HepG2 (cell line): ENCODE measurements at regions not wholly inside any gene's neighbourhood (a gene's known extent, or its start where the extent isn't known, plus 50 kb on each side); places are given as distances from the start of the nearest gene placed in this dataset.

Source experiments
- ATAC-seq: fragments of 200-7000 bp; cut with Tn5 transposase; 3 replicates; pipeline ENCODE4 v1.9.1; 2020; ENCODE audit warnings: mild to moderate bottlenecking, moderate library complexity
- BruUV-seq: library from RNA; stranded (reverse); fragments of 400-500 nt; replicated peaks from 2 replicates; lab custom pipeline; 2021; lab: Mats Ljungman, UMichigan
- CTCF ChIA-PET: fragments of 300-600 bp; formaldehyde crosslinking; extraction: SDS; loops from one replicate; lab custom pipeline; 2021; ENCODE audit warnings: low total read pairs, inconsistent platforms, low intra/inter-chr PET ratio; lab: Yijun Ruan, JAX
- POLR2A ChIA-PET: fragments of 350-600 bp; sonication (Branson Sonifier 250); formaldehyde crosslinking; loops from one replicate; lab custom pipeline; 2020; ENCODE audit warnings: antibody characterized with exemption, inconsistent platforms; lab: Yijun Ruan, JAX
- DNase-seq: peaks from one replicate; pipeline ENCODE4 v3.0.0-alpha.2; 2015; ENCODE audit warnings: low spot score
- FAIRE-seq: peaks from 3 replicates; lab custom pipeline; 2011; peaks lifted over from hg19 to GRCh38; lab: Jason Lieb, UNC
- H2AFZ ChIP-seq: one replicate; pipeline ENCODE4 v1.6.1; 2011; ENCODE audit warnings: low read length, inconsistent platforms
- H3K27ac ChIP-seq: fragments of 300-600 bp; 3 replicates; pipeline ENCODE4 v1.8.0; 2011; ENCODE audit warnings: mixed run types, mild to moderate bottlenecking, mixed read lengths, low read length, inconsistent platforms; ENCODE audit not compliant: insufficient read depth; ENCODE audit errors: extremely low read length
- H3K27me3 ChIP-seq, 2 experiments: fragments of 200-600 bp in 1 of 2; 2 replicates in 1 of 2; 3 replicates in 1 of 2; pipeline versions ENCODE4 v1.6.0 to v1.8.0; 2011; ENCODE audit warnings: low read length in 2 of 2, mild to moderate bottlenecking in 2 of 2, moderate library complexity in 2 of 2, inconsistent platforms in 1 of 2; ENCODE audit not compliant: insufficient read depth in 2 of 2, control insufficient read depth in 1 of 2
- H3K36me3 ChIP-seq, 2 experiments: fragments of 200-600 bp in 1 of 2; replicated peaks in 1 of 2; 2 replicates in 1 of 2; 3 replicates in 1 of 2; pipeline versions ENCODE4 v1.5.1 to v1.8.0; 2011; ENCODE audit warnings: low read length in 2 of 2, inconsistent platforms in 1 of 2; ENCODE audit not compliant: insufficient read depth in 2 of 2, control insufficient read depth in 1 of 2
- H3K4me1 ChIP-seq: 2 replicates; pipeline ENCODE4 v1.5.1; 2012; ENCODE audit warnings: low read length, inconsistent platforms; ENCODE audit not compliant: insufficient read depth
- H3K4me2 ChIP-seq: 2 replicates; pipeline ENCODE4 v1.6.0; 2011; ENCODE audit warnings: low read depth, low read length, inconsistent platforms
- H3K4me3 ChIP-seq, 3 experiments: fragments of 200-600 bp in 1 of 3; sonication (generic), shearing (Covaris generic) in 1 of 3; replicated peaks in 1 of 3; 2 replicates each; pipeline ENCODE4 v1.5.1; 2011 to 2016; ENCODE audit warnings: low read length in 3 of 3, inconsistent platforms in 2 of 3, low read depth in 2 of 3, mild to moderate bottlenecking in 2 of 3, control low read depth in 1 of 3, mixed read lengths in 1 of 3; ENCODE audit not compliant: insufficient read depth in 1 of 3
- H3K79me2 ChIP-seq: one replicate; pipeline ENCODE4 v1.6.1; 2011; ENCODE audit warnings: low read length, inconsistent platforms; ENCODE audit not compliant: insufficient read depth
- H3K9ac ChIP-seq: 2 replicates; pipeline ENCODE4 v1.6.0; 2011; ENCODE audit warnings: mild to moderate bottlenecking, low read depth, low read length, inconsistent platforms; ENCODE audit not compliant: insufficient read depth
- H3K9me3 ChIP-seq: 2 replicates; pipeline ENCODE4 v1.5.1; 2012; ENCODE audit warnings: mild to moderate bottlenecking, low read length
- H4K20me1 ChIP-seq: 2 replicates; pipeline ENCODE4 v1.6.0; 2011; ENCODE audit warnings: inconsistent platforms, mild to moderate bottlenecking, low read length, moderate library complexity; ENCODE audit not compliant: insufficient read depth
- KMT2A ChIP-seq: sonication (generic); formaldehyde crosslinking; IDR thresholded peaks from 2 replicates; pipeline ENCODE4 v1.4.0; 2020; ENCODE audit warnings: missing genetic modification reagents
- NONO ChIP-seq, 2 experiments: fragments of 450-650 bp in 1 of 2; sonication (generic) in 1 of 2; formaldehyde crosslinking in 1 of 2; IDR thresholded peaks in 1 of 2; conservative IDR thresholded peaks in 1 of 2; 2 replicates each; pipeline versions ENCODE4 v1.6.1 to v1.8.0; 2017 to 2022; ENCODE audit warnings: mild to moderate bottlenecking in 1 of 2, missing genetic modification reagents in 1 of 2, moderate library complexity in 1 of 2
- POGK ChIP-seq: sonication (generic); formaldehyde crosslinking; conservative IDR thresholded peaks from 2 replicates; pipeline ENCODE4 v1.8.0; 2022; ENCODE audit warnings: mild to moderate bottlenecking, moderate library complexity, missing genetic modification reagents
- POGZ ChIP-seq: sonication (generic); formaldehyde crosslinking; IDR thresholded peaks from 2 replicates; pipeline ENCODE4 v1.4.0; 2020; ENCODE audit warnings: mild to moderate bottlenecking, missing genetic modification reagents
- RAD51 ChIP-seq: fragments of 450-650 bp; IDR thresholded peaks from 2 replicates; pipeline ENCODE4 v1.6.1; 2016; ENCODE audit warnings: borderline replicate concordance
- RFX1 ChIP-seq: fragments of 450-650 bp; IDR thresholded peaks from 2 replicates; pipeline ENCODE4 v1.6.1; 2017
- SNAPC2 ChIP-seq: sonication (generic); formaldehyde crosslinking; IDR thresholded peaks from 2 replicates; pipeline ENCODE4 v1.8.1; 2022; ENCODE audit warnings: mild to moderate bottlenecking, missing genetic modification reagents
- SNAPC5 ChIP-seq: sonication (generic); formaldehyde crosslinking; IDR thresholded peaks from 2 replicates; pipeline ENCODE4 v1.8.1; 2023; ENCODE audit warnings: mild to moderate bottlenecking, missing genetic modification reagents, borderline replicate concordance
- SRSF9 ChIP-seq: fragments of 200-400 bp; formaldehyde crosslinking; IDR thresholded peaks from 2 replicates; pipeline ENCODE4 v1.6.1; 2018; ENCODE audit warnings: borderline replicate concordance, mild to moderate bottlenecking, low read depth, low read length; ENCODE audit not compliant: insufficient read depth, poor library complexity, severe bottlenecking
- THRA ChIP-seq: sonication (generic); formaldehyde crosslinking; IDR thresholded peaks from 2 replicates; pipeline ENCODE4 v1.4.0; 2020; ENCODE audit warnings: missing genetic modification reagents, borderline replicate concordance
- TSC22D2 ChIP-seq: sonication (generic); formaldehyde crosslinking; IDR thresholded peaks from 2 replicates; pipeline ENCODE4 v1.5.1; 2020; ENCODE audit warnings: missing genetic modification reagents, mild to moderate bottlenecking, borderline replicate concordance
- ZMYM2 ChIP-seq: sonication (generic); formaldehyde crosslinking; IDR thresholded peaks from 2 replicates; pipeline ENCODE4 v1.8.0; 2022; ENCODE audit warnings: mild to moderate bottlenecking, missing genetic modification reagents
- ZNF138 ChIP-seq: sonication (generic); formaldehyde crosslinking; IDR thresholded peaks from 2 replicates; pipeline ENCODE4 v1.5.0; 2020; ENCODE audit warnings: mild to moderate bottlenecking, low read depth, missing genetic modification reagents
- ZNF547 ChIP-seq: sonication (generic); formaldehyde crosslinking; IDR thresholded peaks from 2 replicates; pipeline ENCODE4 v1.5.1; 2020; ENCODE audit warnings: mild to moderate bottlenecking, missing genetic modification reagents
- ZNF816 ChIP-seq: sonication (generic); formaldehyde crosslinking; IDR thresholded peaks from 2 replicates; pipeline ENCODE4 v1.8.0; 2022; ENCODE audit warnings: missing genetic modification reagents, mild to moderate bottlenecking, borderline replicate concordance
- WGBS: methylation state at CpG from one replicate; pipeline ENCODE4 v1.1.6; 2017; ENCODE audit warnings: low lambda C conversion rate; 5-methylcytosine and 5-hydroxymethylcytosine counted together
- in situ Hi-C: cut with HindIII; loops from 2 replicates; pipeline ENCODE4 v1.10.0; 2017; ENCODE audit warnings: low pct_unique_long_range_greater_than_20kb; ENCODE audit not compliant: extremely low pct_ligation_motif_present
- intact Hi-C: fragments of 100-400 bp; cut with micrococcal nuclease; formaldehyde crosslinking; loops from one replicate; pipeline ENCODE4 v1.10.0; 2022; ENCODE audit not compliant: unreplicated experiment

- Histone ChIP-seq H3K4me1 (no peaks in the 10 kb centered on the region), H2AFZ (no peak overlapping the region), H3K27me3 (no peaks in the 10 kb centered on the region; a peak in 1 of 5 replicates), H4K20me1 (no peaks in the 10 kb centered on the region), H3K4me2 (no peak overlapping the region), H3K9ac (no peak overlapping the region), H3K9me3 (no peaks in the 10 kb centered on the region), H3K27ac (no peak overlapping the region), H3K79me2 (no peaks in the 10 kb centered on the region), H3K4me3 (no peak overlapping the region), H3K36me3 (no peaks in the 10 kb centered on the region)
- CTCF ChIA-PET, result no interaction called here
- DNase-seq, result no peak
- 13% methylated on average over 1 of the region's 1 CpG for WGBS
- intact Hi-C loops (no loop called here), in situ Hi-C loops (no loop called here)
- TF ChIP-seq SRSF9, result no peak
- no peak for ATAC-seq
- no TSS peak for BruUV-seq
- POLR2A ChIA-PET, result no interaction called here
- no peak for FAIRE-seq
Measured at GRCh38 chr7:131261476-131261994, 66.1 kb upstream of the MKLN1 start.

- Histone ChIP-seq H3K4me1 (no peaks in the 10 kb centered on the region), H3K79me2 (no peaks in the 10 kb centered on the region), H3K4me3 (no peak overlapping the region), H2AFZ (no peak overlapping the region), H3K4me2 (no peak overlapping the region), H3K27ac (no peak overlapping the region), H3K9ac (no peak overlapping the region), H3K27me3 (no peaks in the 10 kb centered on the region), H3K36me3 (no peaks in the 10 kb centered on the region), H4K20me1 (no peaks in the 10 kb centered on the region), H3K9me3 (no peaks in the 10 kb centered on the region)
- 13% methylated on average over 4 of the region's 4 CpGs for WGBS
- FAIRE-seq (no peak), DNase-seq (no peak), ATAC-seq (no peak)
- CTCF ChIA-PET, result no interaction called here
- in situ Hi-C loops, result no loop called here
- BruUV-seq, result no TSS peak
- intact Hi-C loops, result no loop called here
- POLR2A ChIA-PET, result no interaction called here
- TF ChIP-seq SNAPC2 (CRISPR knock-in tag) (no peak), RFX1 (no peak), RAD51 (no peak), NONO (IDR thresholded peaks at IDR 0.05) (no peak), NONO (CRISPR knock-in tag; conservative IDR thresholded peaks at IDR 0.05) (no peak), ZNF138 (no peak), THRA (CRISPR knock-in tag) (no peak), ZNF816 (CRISPR knock-in tag) (no peak), ZMYM2 (CRISPR knock-in tag) (no peak), TSC22D2 (no peak), ZNF547 (CRISPR knock-in tag) (no peak), KMT2A (CRISPR knock-in tag) (no peak), SNAPC5 (no peak), POGZ (CRISPR knock-in tag) (no peak), POGK (CRISPR knock-in tag) (no peak)
Measured at GRCh38 chr7:131265227-131265626, 62.4 kb upstream of the MKLN1 start.
